IMR-90 (cell line): ENCODE measurements at regions not wholly inside any gene's neighbourhood (a gene's known extent, or its start where the extent isn't known, plus 50 kb on each side); places are given as distances from the start of the nearest gene placed in this dataset.

Experiments used
- ATAC-seq: fragments of 200-7000 bp; cut with Tn5 transposase; 2 replicates; pipeline ENCODE4 v1.9.1; 2020; ENCODE audit warnings: low read depth, mild to moderate bottlenecking, moderate library complexity
- BruUV-seq: library from RNA; stranded (reverse); fragments of 400-500 nt; replicated peaks from 2 replicates; lab custom pipeline; 2021; lab: Mats Ljungman, UMichigan
- CTCF ChIA-PET: fragments of 300-600 bp; formaldehyde crosslinking; extraction: SDS; loops from one replicate; lab custom pipeline; 2021; ENCODE audit warnings: antibody characterized with exemption; lab: Yijun Ruan, JAX
- POLR2A ChIA-PET: fragments of 300-600 bp; sonication (Branson Sonifier 250); formaldehyde crosslinking; loops from one replicate; lab custom pipeline; 2022; ENCODE audit warnings: antibody characterized with exemption; ENCODE audit not compliant: unreplicated experiment; lab: Charles Lee
- DNase-seq: peaks from one replicate; pipeline ENCODE4 v3.0.0; 2013
- H2AFZ ChIP-seq: replicated peaks from 2 replicates; pipeline ENCODE3; 2013; ENCODE audit warnings: low read length, mild to moderate bottlenecking; ENCODE audit not compliant: poor library complexity
- H2AK5ac ChIP-seq: 2 replicates; pipeline ENCODE4 v1.6.1; 2013; ENCODE audit warnings: low read depth, low read length, inconsistent platforms
- H2AK9ac ChIP-seq: replicated peaks from 2 replicates; pipeline ENCODE3; 2013; ENCODE audit warnings: mild to moderate bottlenecking, low read depth, low read length, moderate library complexity; ENCODE audit not compliant: poor library complexity
- H2BK120ac ChIP-seq: 2 replicates; pipeline ENCODE4 v1.6.1; 2013; ENCODE audit warnings: low read depth, low read length, inconsistent platforms
- H2BK15ac ChIP-seq: 3 replicates; pipeline ENCODE4 v1.6.1; 2013; ENCODE audit warnings: low read depth, low read length, inconsistent platforms
- H2BK20ac ChIP-seq: 2 replicates; pipeline ENCODE4 v1.6.1; 2013; ENCODE audit warnings: low read depth, mild to moderate bottlenecking, inconsistent platforms, low read length, moderate library complexity
- H2BK5ac ChIP-seq: 2 replicates; pipeline ENCODE4 v1.6.1; 2013; ENCODE audit warnings: mild to moderate bottlenecking, low read depth, low read length, inconsistent platforms; ENCODE audit not compliant: poor library complexity, severe bottlenecking
- H3K14ac ChIP-seq: replicated peaks from 2 replicates; pipeline ENCODE4 v1.6.1; 2013; ENCODE audit warnings: low read depth, low read length, inconsistent platforms
- H3K18ac ChIP-seq: 2 replicates; pipeline ENCODE4 v1.6.1; 2013; ENCODE audit warnings: low read depth, low read length, control low read depth
- H3K23ac ChIP-seq: 2 replicates; pipeline ENCODE4 v1.6.1; 2013; ENCODE audit warnings: low read depth, low read length, inconsistent platforms
- H3K27ac ChIP-seq: 2 replicates; pipeline ENCODE4 v1.5.1; 2013; ENCODE audit warnings: mild to moderate bottlenecking, control low read depth, low read length; ENCODE audit not compliant: insufficient read depth
- H3K27me3 ChIP-seq: 2 replicates; pipeline ENCODE4 v1.6.1; 2013; ENCODE audit warnings: low read length; ENCODE audit not compliant: control insufficient read depth, insufficient read depth
- H3K36me3 ChIP-seq: 2 replicates; pipeline ENCODE4 v1.6.1; 2013; ENCODE audit warnings: low read length, mixed read lengths; ENCODE audit not compliant: control insufficient read depth, insufficient read depth
- H3K4ac ChIP-seq: 2 replicates; pipeline ENCODE4 v1.6.1; 2013; ENCODE audit warnings: low read depth, low read length, inconsistent platforms
- H3K4me1 ChIP-seq: 2 replicates; pipeline ENCODE4 v1.6.1; 2013; ENCODE audit warnings: low read length, mixed read lengths; ENCODE audit not compliant: control insufficient read depth, insufficient read depth
- H3K4me2 ChIP-seq: 2 replicates; pipeline ENCODE4 v1.6.1; 2013; ENCODE audit warnings: low read depth, mild to moderate bottlenecking, control low read depth, low read length, moderate library complexity
- H3K4me3 ChIP-seq: 2 replicates; pipeline ENCODE4 v1.5.1; 2013; ENCODE audit warnings: low read depth, mild to moderate bottlenecking, control low read depth, low read length, moderate library complexity; ENCODE audit not compliant: insufficient read depth
- H3K56ac ChIP-seq: 2 replicates; pipeline ENCODE4 v1.6.1; 2013; ENCODE audit warnings: low read length, inconsistent platforms; ENCODE audit not compliant: insufficient read depth; ENCODE audit errors: extremely low read depth
- H3K79me1 ChIP-seq, 2 experiments: 2 replicates each; pipeline ENCODE4 v1.6.1; 2013; ENCODE audit warnings: low read length in 2 of 2, inconsistent platforms in 1 of 2, low read depth in 1 of 2
- H3K9ac ChIP-seq: 2 replicates; pipeline ENCODE4 v1.6.1; 2013; ENCODE audit warnings: low read depth, low read length, control low read depth
- H3K9me1 ChIP-seq: 2 replicates; pipeline ENCODE4 v1.6.1; 2013; ENCODE audit warnings: low read length, inconsistent platforms; ENCODE audit not compliant: insufficient read depth
- H3K9me3 ChIP-seq: 2 replicates; pipeline ENCODE4 v1.6.1; 2013; ENCODE audit warnings: low read length; ENCODE audit not compliant: control insufficient read depth, insufficient read depth
- H4K20me1 ChIP-seq: 2 replicates; pipeline ENCODE4 v1.6.1; 2013; ENCODE audit warnings: low read length, inconsistent platforms; ENCODE audit not compliant: insufficient read depth
- H4K5ac ChIP-seq: 2 replicates; pipeline ENCODE4 v1.6.1; 2013; ENCODE audit warnings: mild to moderate bottlenecking, low read depth, low read length, control low read depth
- H4K8ac ChIP-seq, 2 experiments: 2 replicates each; pipeline ENCODE4 v1.6.1; 2013; ENCODE audit warnings: low read depth in 2 of 2, low read length in 2 of 2, control low read depth in 1 of 2, inconsistent platforms in 1 of 2
- H4K91ac ChIP-seq: 2 replicates; pipeline ENCODE4 v1.6.1; 2013; ENCODE audit warnings: low read depth, low read length, inconsistent platforms; ENCODE audit not compliant: insufficient read depth
- CHD1 ChIP-seq: IDR thresholded peaks from 2 replicates; pipeline ENCODE4 v1.6.1; 2012; ENCODE audit warnings: low read depth, low read length, improper control_type of control experiment
- MAFK ChIP-seq: IDR thresholded peaks from 2 replicates; pipeline ENCODE4 v1.6.1; 2012; ENCODE audit warnings: low read depth, low read length, improper control_type of control experiment
- WGBS, 2 experiments: methylation state at CpG; one replicate each; pipeline versions ENCODE4 v1.1.5 to v1.1.7; 2013; ENCODE audit warnings: missing lambda C conversion rate in 2 of 2; ENCODE audit not compliant: insufficient read length in 1 of 2; ENCODE audit errors: extremely low coverage in 2 of 2; 5-methylcytosine and 5-hydroxymethylcytosine counted together
- dilution Hi-C: fragments of 300-500 bp; cut with HindIII; formaldehyde crosslinking; loops from one replicate; pipeline ENCODE4 v1.14.3; 2018; ENCODE audit warnings: low sequenced_read_pairs; ENCODE audit not compliant: unreplicated experiment
- in situ Hi-C: fragments of 300-500 bp; cut with MboI; formaldehyde crosslinking; loops from 3 replicates; pipeline ENCODE4 v1.14.3; 2019; ENCODE audit warnings: low sequenced_read_pairs, inconsistent platforms, mixed read lengths
- intact Hi-C: fragments of 100-400 bp; cut with micrococcal nuclease; formaldehyde crosslinking; loops from 2 replicates; pipeline ENCODE4 v1.10.0; 2022

DNA sequence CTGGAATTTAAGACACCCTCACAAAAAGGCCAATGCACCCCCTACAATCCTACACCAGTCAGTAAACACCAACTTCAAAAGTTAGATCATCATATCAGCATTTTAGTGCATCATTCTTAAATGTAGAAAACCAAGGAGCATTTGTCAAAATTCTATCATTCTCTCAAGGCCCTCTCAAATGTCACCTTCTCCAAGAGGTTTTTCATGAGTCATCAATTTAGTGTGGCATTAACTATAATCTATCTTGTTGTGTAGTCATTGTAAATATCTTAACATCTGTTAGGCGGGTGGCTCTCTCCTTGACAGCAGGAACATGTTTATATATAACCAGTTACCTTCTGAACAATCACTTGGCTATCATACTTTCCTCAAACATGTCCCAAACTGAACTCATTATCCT is 62.1 kb upstream of the G2E3 start:
- no peaks in the 10 kb centered on the region; the same call in 1 of the 2 replicates for H3K27me3 ChIP-seq
- H2BK5ac ChIP-seq: no peak overlapping the region
- H3K79me1 ChIP-seq: no peaks in the 10 kb centered on the region
- ChIA-PET POLR2A (no interaction called here), CTCF (no interaction called here)
- no peak overlapping the region for H2AK5ac ChIP-seq
- H3K9me3 ChIP-seq: no peaks in the 10 kb centered on the region
- no peak overlapping the region for H3K27ac ChIP-seq
- no peaks in the 10 kb centered on the region for H4K20me1 ChIP-seq
- H3K4ac ChIP-seq: no peak overlapping the region
- no peak overlapping the region for H2BK120ac ChIP-seq
- WGBS, 2 experiments: no CpG with 5 or more reads among the region's 1 CpG
- in situ Hi-C loops: no loop called here
- no TSS peak for BruUV-seq
- H4K8ac ChIP-seq: no peak overlapping the region
- ATAC-seq (no peak), DNase-seq (no peak)
- H3K14ac ChIP-seq: no peak overlapping the region
- H2BK15ac ChIP-seq: no peak overlapping the region
- H3K4me2 ChIP-seq: no peak overlapping the region
- H3K4me1 ChIP-seq: no peaks in the 10 kb centered on the region
- no peak overlapping the region for H3K9ac ChIP-seq
- no peak overlapping the region for H2AK9ac ChIP-seq
- no peak overlapping the region for H3K18ac ChIP-seq
- intact Hi-C loops: no loop called here
- H3K36me3 ChIP-seq: no peaks in the 10 kb centered on the region
- H3K9me1 ChIP-seq: no peaks in the 10 kb centered on the region
- no peak overlapping the region for H3K4me3 ChIP-seq
- H3K23ac ChIP-seq: no peak overlapping the region
- dilution Hi-C loops: no loop called here
- H4K91ac ChIP-seq: no peak overlapping the region
- no peak overlapping the region for H4K5ac ChIP-seq
- H2BK20ac ChIP-seq: no peak overlapping the region
- no peak overlapping the region for H2AFZ ChIP-seq
- H3K56ac ChIP-seq: no peak overlapping the region
- TF ChIP-seq MAFK (peak; percentile 92), CHD1 (no peak)
